Spleen (tissue), 11 donors: ENCODE measurements at regions not wholly inside any gene's neighbourhood (a gene's known extent, or its start where the extent isn't known, plus 50 kb on each side); places are given as distances from the start of the nearest gene placed in this dataset.

ENCODE experiments used
- DNase-seq: peaks from one replicate; pipeline ENCODE4 v3.0.0-alpha.2; 2020
- H3K27ac ChIP-seq, 8 donors: fragments of 200-600 bp; sonication (generic) in 7 of 8; 1 replicate in 4 of 8; 2 replicates in 4 of 8; pipeline versions ENCODE4 v1.5.0 to v1.8.0; 2016 to 2021; ENCODE audit warnings: inconsistent platforms in 4 of 8, mild to moderate bottlenecking in 4 of 8, moderate library complexity in 1 of 8
- H3K27me3 ChIP-seq, 7 donors: fragments of 200-600 bp; sonication (generic) in 6 of 7; replicated peaks in 1 of 7; 1 replicate in 4 of 7; 2 replicates in 3 of 7; pipeline versions ENCODE4 v1.5.0 to v1.8.0; 2016 to 2021; ENCODE audit warnings: inconsistent platforms in 3 of 7, mild to moderate bottlenecking in 1 of 7
- H3K36me3 ChIP-seq, 6 donors: fragments of 200-600 bp; sonication (generic) in 5 of 6; 1 replicate in 4 of 6; 2 replicates in 2 of 6; pipeline versions ENCODE4 v1.5.0 to v1.8.0; 2016 to 2021; ENCODE audit warnings: inconsistent platforms in 2 of 6
- H3K4me1 ChIP-seq, 6 donors: fragments of 200-600 bp; sonication (generic) in 5 of 6; 1 replicate in 3 of 6; 2 replicates in 3 of 6; pipeline versions ENCODE4 v1.5.0 to v1.8.0; 2016 to 2021; ENCODE audit warnings: inconsistent platforms in 3 of 6
- H3K4me3 ChIP-seq, 8 donors: fragments of 200-600 bp; sonication (generic) in 7 of 8; 1 replicate in 4 of 8; 2 replicates in 4 of 8; pipeline versions ENCODE4 v1.5.0 to v1.8.0; 2016 to 2021; ENCODE audit warnings: inconsistent platforms in 4 of 8, mild to moderate bottlenecking in 4 of 8, moderate library complexity in 2 of 8
- H3K9me3 ChIP-seq, 8 donors: fragments of 200-600 bp; sonication (generic) in 7 of 8; 1 replicate in 4 of 8; 2 replicates in 4 of 8; pipeline versions ENCODE4 v1.5.0 to v1.8.0; 2016 to 2021; ENCODE audit warnings: inconsistent platforms in 4 of 8
- POLR2A ChIP-seq, 3 donors: fragments of 450-650 bp; IDR thresholded peaks; one replicate each; pipeline ENCODE4 v1.5.1; 2017; ENCODE audit warnings: antibody characterized with exemption in 3 of 3, mild to moderate bottlenecking in 1 of 3
- POLR2AphosphoS5 ChIP-seq, 3 donors: sonication (generic); formaldehyde crosslinking; IDR thresholded peaks; one replicate each; pipeline ENCODE4 v1.5.1; 2017; ENCODE audit warnings: antibody characterized with exemption in 3 of 3
- WGBS, 5 donors: extraction: QIAGEN DNeasy Blood & Tissue Kit in 3 of 5; methylation state at CpG; one replicate each; pipeline versions ENCODE4 v1.1.5 to v1.1.7; 2013 to 2018; 5-methylcytosine and 5-hydroxymethylcytosine counted together
- intact Hi-C: fragments of 100-400 bp; cut with DNase I; formaldehyde crosslinking; loops from one replicate; pipeline ENCODE4 v1.15.0; 2023; ENCODE audit warnings: low total_unique reads
- TF ChIP-seq, protein P1 (sequence below), 11 experiments: fragments of 200-600 bp in 7 of 11; fragments of 450-650 bp in 4 of 11; sonication (generic) in 4 of 11; IDR thresholded peaks in 8 of 11; conservative IDR thresholded peaks in 3 of 11; 1 replicate in 7 of 11; 2 replicates in 4 of 11; pipeline versions ENCODE4 v1.4.0 to v1.8.0; 2016 to 2021; ENCODE audit warnings: antibody characterized with exemption in 11 of 11, inconsistent platforms in 4 of 11, mild to moderate bottlenecking in 1 of 11
- donor health status: healthy with polysubstance abuse.
- donor health status: DM: no; HTN: no; CAD: no; lungs with moderate emphysema.
- donor health status: DM: no; HTN: no; CAD: no.
- donor health status: Bipolar disorder and iron deficiency.
- donor health status: healthy.
- donor health status: DM: no; HTN: no; CAD: no.
- donor health status: DM: yes; HTN: yes; CAD: no.

GRCh38 chr18:67292814-67293213 lies 223.7 kb downstream of the DSEL start:
- Histone ChIP-seq H3K36me3 (no peaks in the 10 kb centered on the region), H3K4me3 (no peak overlapping the region), H3K27me3 (no peaks in the 10 kb centered on the region), H3K27ac (no peak overlapping the region), H3K4me1 (no peaks in the 10 kb centered on the region), H3K9me3 (peaks cover 0 to 4% (median 0%) of the 10 kb centered on the region in 8 donors)
- intact Hi-C loops: no loop called here
- 75 to 83% (median 77%) methylated on average over 3 of the region's 3 CpGs for WGBS, 5 donors
- TF ChIP-seq POLR2AphosphoS5 (IDR thresholded peaks at IDR 0.05) (no peak), POLR2A (IDR thresholded peaks at IDR 0.05) (no peak)
- TF ChIP-seq, protein P1, sequence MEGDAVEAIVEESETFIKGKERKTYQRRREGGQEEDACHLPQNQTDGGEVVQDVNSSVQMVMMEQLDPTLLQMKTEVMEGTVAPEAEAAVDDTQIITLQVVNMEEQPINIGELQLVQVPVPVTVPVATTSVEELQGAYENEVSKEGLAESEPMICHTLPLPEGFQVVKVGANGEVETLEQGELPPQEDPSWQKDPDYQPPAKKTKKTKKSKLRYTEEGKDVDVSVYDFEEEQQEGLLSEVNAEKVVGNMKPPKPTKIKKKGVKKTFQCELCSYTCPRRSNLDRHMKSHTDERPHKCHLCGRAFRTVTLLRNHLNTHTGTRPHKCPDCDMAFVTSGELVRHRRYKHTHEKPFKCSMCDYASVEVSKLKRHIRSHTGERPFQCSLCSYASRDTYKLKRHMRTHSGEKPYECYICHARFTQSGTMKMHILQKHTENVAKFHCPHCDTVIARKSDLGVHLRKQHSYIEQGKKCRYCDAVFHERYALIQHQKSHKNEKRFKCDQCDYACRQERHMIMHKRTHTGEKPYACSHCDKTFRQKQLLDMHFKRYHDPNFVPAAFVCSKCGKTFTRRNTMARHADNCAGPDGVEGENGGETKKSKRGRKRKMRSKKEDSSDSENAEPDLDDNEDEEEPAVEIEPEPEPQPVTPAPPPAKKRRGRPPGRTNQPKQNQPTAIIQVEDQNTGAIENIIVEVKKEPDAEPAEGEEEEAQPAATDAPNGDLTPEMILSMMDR (IDR thresholded peaks at IDR 0.05 in 8 of 11, conservative IDR thresholded peaks at IDR 0.05 in 3 of 11): no peak
- DNase-seq: no peak

GRCh38 chr18:67290421-67290820 lies 226.1 kb downstream of the DSEL start:
- H3K27me3 ChIP-seq: no peaks in the 10 kb centered on the region
- H3K4me3 ChIP-seq: no peak overlapping the region
- TF ChIP-seq, protein P1 (IDR thresholded peaks at IDR 0.05 in 8 of 11, conservative IDR thresholded peaks at IDR 0.05 in 3 of 11): no peak
- TF ChIP-seq POLR2AphosphoS5 (IDR thresholded peaks at IDR 0.05) (no peak), POLR2A (IDR thresholded peaks at IDR 0.05) (no peak)
- DNase-seq: no peak
- WGBS, 5 donors: 58 to 92% (median 79%) methylated on average over 4 of the region's 4 CpGs
- no peaks in the 10 kb centered on the region for H3K36me3 ChIP-seq
- peaks cover 0 to 4% (median 0%) of the 10 kb centered on the region in 8 donors for H3K9me3 ChIP-seq
- intact Hi-C loops: no loop called here
- H3K4me1 ChIP-seq: no peaks in the 10 kb centered on the region
- H3K27ac ChIP-seq: no peak overlapping the region

GRCh38 chr18:67285583-67285982 lies 230.9 kb downstream of the DSEL start:
- Histone ChIP-seq H3K9me3 (no peaks in the 10 kb centered on the region), H3K27me3 (no peaks in the 10 kb centered on the region), H3K27ac (no peak overlapping the region), H3K4me3 (no peak overlapping the region), H3K36me3 (no peaks in the 10 kb centered on the region), H3K4me1 (no peaks in the 10 kb centered on the region)
- 85 to 91% (median 88%) methylated on average over 2 of the region's 2 CpGs for WGBS, 5 donors
- DNase-seq: no peak
- TF ChIP-seq, protein P1 (IDR thresholded peaks at IDR 0.05 in 8 of 11, conservative IDR thresholded peaks at IDR 0.05 in 3 of 11): no peak
- no peak for TF ChIP-seq POLR2AphosphoS5 (IDR thresholded peaks at IDR 0.05)
- TF ChIP-seq POLR2A (IDR thresholded peaks at IDR 0.05): no peak
- intact Hi-C loops: no loop called here

DNA sequence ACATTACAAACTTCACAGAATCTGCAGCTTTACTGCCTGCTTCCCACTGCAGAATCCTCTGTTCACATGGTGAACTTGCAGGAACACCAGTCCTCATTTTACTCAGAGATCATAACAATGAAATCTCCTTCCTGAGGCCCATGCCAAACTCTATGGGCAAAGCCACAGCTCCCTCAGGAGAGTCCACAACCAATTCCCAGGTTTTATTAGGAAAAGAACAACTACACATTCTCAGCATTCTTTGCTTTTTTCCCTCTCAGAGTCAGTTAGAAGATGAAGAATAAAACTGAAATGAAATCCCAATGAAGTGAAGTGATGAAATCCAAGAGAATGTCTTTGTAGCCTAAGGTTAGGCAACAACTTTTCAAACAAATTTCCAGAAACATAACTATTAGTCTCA lies 233.7 kb downstream of the DSEL start:
- DNase-seq: no peak
- Histone ChIP-seq H3K4me3 (no peak overlapping the region), H3K27ac (no peak overlapping the region), H3K36me3 (no peaks in the 10 kb centered on the region), H3K9me3 (no peaks in the 10 kb centered on the region), H3K4me1 (no peaks in the 10 kb centered on the region), H3K27me3 (no peaks in the 10 kb centered on the region)
- intact Hi-C loops: no loop called here
- TF ChIP-seq, protein P1 (IDR thresholded peaks at IDR 0.05 in 8 of 11, conservative IDR thresholded peaks at IDR 0.05 in 3 of 11): no peak
- TF ChIP-seq POLR2A (IDR thresholded peaks at IDR 0.05): no peak
- no peak for TF ChIP-seq POLR2AphosphoS5 (IDR thresholded peaks at IDR 0.05)
